Spleen (tissue), 11 donors: ENCODE measurements at regions not wholly inside any gene's neighbourhood (a gene's known extent, or its start where the extent isn't known, plus 50 kb on each side); places are given as distances from the start of the nearest gene placed in this dataset.
"Not testable (repeated sequence)": the region's sequence is repeated elsewhere in the genome, so short reads cannot be mapped to it uniquely, and the experiment has no call there.

ENCODE experiments used
- DNase-seq: peaks from one replicate; pipeline ENCODE4 v3.0.0-alpha.2; 2020
- H3K27ac ChIP-seq, 8 donors: fragments of 200-600 bp; sonication (generic) in 7 of 8; 1 replicate in 4 of 8; 2 replicates in 4 of 8; pipeline versions ENCODE4 v1.5.0 to v1.8.0; 2016 to 2021; ENCODE audit warnings: inconsistent platforms in 4 of 8, mild to moderate bottlenecking in 4 of 8, moderate library complexity in 1 of 8
- H3K27me3 ChIP-seq, 7 donors: fragments of 200-600 bp; sonication (generic) in 6 of 7; replicated peaks in 1 of 7; 1 replicate in 4 of 7; 2 replicates in 3 of 7; pipeline versions ENCODE4 v1.5.0 to v1.8.0; 2016 to 2021; ENCODE audit warnings: inconsistent platforms in 3 of 7, mild to moderate bottlenecking in 1 of 7
- H3K36me3 ChIP-seq, 6 donors: fragments of 200-600 bp; sonication (generic) in 5 of 6; 1 replicate in 4 of 6; 2 replicates in 2 of 6; pipeline versions ENCODE4 v1.5.0 to v1.8.0; 2016 to 2021; ENCODE audit warnings: inconsistent platforms in 2 of 6
- H3K4me1 ChIP-seq, 6 donors: fragments of 200-600 bp; sonication (generic) in 5 of 6; 1 replicate in 3 of 6; 2 replicates in 3 of 6; pipeline versions ENCODE4 v1.5.0 to v1.8.0; 2016 to 2021; ENCODE audit warnings: inconsistent platforms in 3 of 6
- H3K4me3 ChIP-seq, 8 donors: fragments of 200-600 bp; sonication (generic) in 7 of 8; 1 replicate in 4 of 8; 2 replicates in 4 of 8; pipeline versions ENCODE4 v1.5.0 to v1.8.0; 2016 to 2021; ENCODE audit warnings: inconsistent platforms in 4 of 8, mild to moderate bottlenecking in 4 of 8, moderate library complexity in 2 of 8
- H3K9me3 ChIP-seq, 8 donors: fragments of 200-600 bp; sonication (generic) in 7 of 8; 1 replicate in 4 of 8; 2 replicates in 4 of 8; pipeline versions ENCODE4 v1.5.0 to v1.8.0; 2016 to 2021; ENCODE audit warnings: inconsistent platforms in 4 of 8
- CTCF ChIP-seq, 11 experiments: fragments of 200-600 bp in 7 of 11; fragments of 450-650 bp in 4 of 11; sonication (generic) in 4 of 11; IDR thresholded peaks in 8 of 11; conservative IDR thresholded peaks in 3 of 11; 1 replicate in 7 of 11; 2 replicates in 4 of 11; pipeline versions ENCODE4 v1.4.0 to v1.8.0; 2016 to 2021; ENCODE audit warnings: antibody characterized with exemption in 11 of 11, inconsistent platforms in 4 of 11, mild to moderate bottlenecking in 1 of 11
- POLR2A ChIP-seq, 3 donors: fragments of 450-650 bp; IDR thresholded peaks; one replicate each; pipeline ENCODE4 v1.5.1; 2017; ENCODE audit warnings: antibody characterized with exemption in 3 of 3, mild to moderate bottlenecking in 1 of 3
- POLR2AphosphoS5 ChIP-seq, 3 donors: sonication (generic); formaldehyde crosslinking; IDR thresholded peaks; one replicate each; pipeline ENCODE4 v1.5.1; 2017; ENCODE audit warnings: antibody characterized with exemption in 3 of 3
- WGBS, 5 donors: extraction: QIAGEN DNeasy Blood & Tissue Kit in 3 of 5; methylation state at CpG; one replicate each; pipeline versions ENCODE4 v1.1.5 to v1.1.7; 2013 to 2018; 5-methylcytosine and 5-hydroxymethylcytosine counted together
- intact Hi-C: fragments of 100-400 bp; cut with DNase I; formaldehyde crosslinking; loops from one replicate; pipeline ENCODE4 v1.15.0; 2023; ENCODE audit warnings: low total_unique reads
- donor health status: healthy with polysubstance abuse.
- donor health status: DM: no; HTN: no; CAD: no; lungs with moderate emphysema.
- donor health status: DM: no; HTN: no; CAD: no.
- donor health status: Bipolar disorder and iron deficiency.
- donor health status: healthy.
- donor health status: DM: no; HTN: no; CAD: no.
- donor health status: DM: yes; HTN: yes; CAD: no.

- H3K27me3 ChIP-seq = no peaks in the 10 kb centered on the region
- H3K4me1 ChIP-seq = peaks cover 0 to 5% (median 0%) of the 10 kb centered on the region in 6 donors
- H3K4me3 ChIP-seq = peak overlapping the region in 1 of 8 donors; percentile 41
- TF ChIP-seq POLR2A (IDR thresholded peaks at IDR 0.05) = no peak
- peak; percentile 75 for DNase-seq
- no peak overlapping the region for H3K27ac ChIP-seq
- no peaks in the 10 kb centered on the region for H3K9me3 ChIP-seq
- 38 to 93% (median 58%) methylated on average over 9 of the region's 9 CpGs for WGBS, 5 donors
- intact Hi-C loops = no loop called here
- no peaks in the 10 kb centered on the region for H3K36me3 ChIP-seq
Observed at GRCh38 chr9:31210978-31211570, 1173.4 kb upstream of the ACO1 start.

DNA sequence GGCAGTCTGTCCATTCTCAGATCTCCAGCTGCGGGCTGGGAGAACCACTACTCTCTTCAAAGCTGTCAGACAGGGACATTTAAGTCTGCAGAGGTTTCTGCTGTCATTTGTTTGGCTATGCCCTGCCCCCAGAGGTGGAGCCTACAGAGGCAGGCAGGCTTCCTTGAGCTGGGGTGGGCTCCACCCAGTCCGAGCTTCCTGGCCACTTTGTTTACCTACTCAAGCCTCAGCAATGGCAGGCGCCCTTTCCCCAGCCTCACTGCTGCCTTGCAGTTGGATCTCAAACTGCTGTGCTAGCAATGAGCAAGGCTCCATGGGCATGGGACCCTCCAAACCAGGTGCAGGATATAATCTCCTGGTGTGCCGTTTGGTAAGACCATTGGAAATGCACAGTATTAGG is 1154.5 kb upstream of the ACO1 start:
- H3K27me3 ChIP-seq, H3K4me3 ChIP-seq, H3K4me1 ChIP-seq, H3K36me3 ChIP-seq, intact Hi-C loops, H3K27ac ChIP-seq, DNase-seq: not testable (repeated sequence)
- WGBS, 5 donors = 61 to 97% (median 78%) methylated on average over 3 to 4 of the region's 4 CpGs
- H3K9me3 ChIP-seq = peaks cover 0 to 15% (median 8%) of the 10 kb centered on the region in 8 donors

DNA sequence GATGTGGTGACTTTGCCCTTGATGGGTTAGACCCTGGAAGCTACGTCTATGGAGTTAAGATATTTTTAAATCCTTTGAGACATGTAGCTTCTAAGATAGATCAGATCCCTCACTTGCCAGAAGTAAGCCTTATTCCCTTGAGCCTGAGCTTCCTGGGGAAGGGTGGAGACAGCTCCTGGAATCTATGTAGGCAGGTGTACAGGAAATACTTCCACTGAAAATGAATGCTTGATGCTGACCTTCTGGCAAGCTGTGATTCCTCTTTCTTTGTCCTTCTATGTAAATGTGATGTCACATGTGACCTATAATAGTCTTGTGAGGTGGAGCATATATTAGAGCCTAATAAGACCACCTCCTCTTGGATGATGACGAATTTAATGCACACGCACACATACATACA is 1152.0 kb upstream of the ACO1 start:
- H3K27me3 ChIP-seq = no peaks in the 10 kb centered on the region
- H3K9me3 ChIP-seq = peaks cover 0 to 15% (median 8%) of the 10 kb centered on the region in 8 donors
- H3K4me3 ChIP-seq = no peak overlapping the region
- H3K27ac ChIP-seq = no peak overlapping the region
- DNase-seq = no peak
- intact Hi-C loops = no loop called here
- no peaks in the 10 kb centered on the region for H3K4me1 ChIP-seq
- H3K36me3 ChIP-seq = no peaks in the 10 kb centered on the region
- 64 to 85% (median 74%) methylated on average over 3 of the region's 3 CpGs for WGBS, 5 donors
- TF ChIP-seq CTCF (IDR thresholded peaks at IDR 0.05 in 8 of 11, conservative IDR thresholded peaks at IDR 0.05 in 3 of 11) (no peak), POLR2A (IDR thresholded peaks at IDR 0.05) (no peak), POLR2AphosphoS5 (IDR thresholded peaks at IDR 0.05) (no peak)

DNA sequence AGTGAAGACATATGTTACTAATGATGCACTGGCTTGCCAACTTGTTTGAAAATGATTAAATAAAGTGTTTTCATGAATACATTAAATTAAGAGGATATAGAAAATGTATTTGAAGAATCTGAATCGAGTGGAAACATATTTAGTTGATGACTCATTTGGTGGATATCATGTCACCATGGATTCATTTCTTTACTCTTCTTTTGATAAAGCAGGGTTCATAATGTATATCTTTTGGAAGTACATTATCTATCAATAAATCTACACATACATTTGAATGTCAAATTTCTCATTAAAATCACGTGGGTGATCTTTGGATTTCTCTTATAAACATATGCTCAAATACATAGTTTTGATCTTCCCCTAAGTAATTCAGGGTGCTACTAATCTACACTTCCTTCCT is 1148.1 kb upstream of the ACO1 start:
- Histone ChIP-seq H3K36me3 (no peaks in the 10 kb centered on the region), H3K27ac (no peak overlapping the region), H3K27me3 (no peaks in the 10 kb centered on the region), H3K9me3 (no peaks in the 10 kb centered on the region), H3K4me1 (no peaks in the 10 kb centered on the region), H3K4me3 (no peak overlapping the region)
- no peak for TF ChIP-seq POLR2A (IDR thresholded peaks at IDR 0.05)
- TF ChIP-seq POLR2AphosphoS5 (IDR thresholded peaks at IDR 0.05) = no peak
- no peak for DNase-seq
- intact Hi-C loops = no loop called here
- 29 to 41% (median 35%) methylated on average over 2 of the region's 2 CpGs for whole genome bisulfite sequencing, 5 donors

- intact Hi-C loops = no loop called here
- DNase-seq = no peak
- no peaks in the 10 kb centered on the region for H3K27me3 ChIP-seq
- H3K9me3 ChIP-seq = no peaks in the 10 kb centered on the region
- 65 to 80% (median 69%) methylated on average over 1 of the region's 1 CpG for WGBS, 5 donors
- no peak overlapping the region for H3K27ac ChIP-seq
- H3K4me1 ChIP-seq = no peaks in the 10 kb centered on the region
- H3K4me3 ChIP-seq = no peak overlapping the region
- no peaks in the 10 kb centered on the region for H3K36me3 ChIP-seq
- TF ChIP-seq POLR2AphosphoS5 (IDR thresholded peaks at IDR 0.05) (no peak), CTCF (IDR thresholded peaks at IDR 0.05 in 8 of 11, conservative IDR thresholded peaks at IDR 0.05 in 3 of 11) (no peak), POLR2A (IDR thresholded peaks at IDR 0.05) (no peak)
Observed at GRCh38 chr9:31243386-31243785, 1141.1 kb upstream of the ACO1 start.

GRCh38 chr9:31248156-31248555 is 1136.3 kb upstream of the ACO1 start:
- H3K4me1 ChIP-seq = no peaks in the 10 kb centered on the region
- WGBS, 5 donors = 64 to 84% (median 77%) methylated on average over 1 of the region's 1 CpG
- H3K36me3 ChIP-seq = no peaks in the 10 kb centered on the region
- DNase-seq = no peak
- intact Hi-C loops = no loop called here
- H3K4me3 ChIP-seq = no peak overlapping the region
- peaks cover 0 to 1% (median 0%) of the 10 kb centered on the region in 8 donors for H3K9me3 ChIP-seq
- no peaks in the 10 kb centered on the region for H3K27me3 ChIP-seq
- TF ChIP-seq POLR2AphosphoS5 (IDR thresholded peaks at IDR 0.05) = no peak
- no peak for TF ChIP-seq CTCF (IDR thresholded peaks at IDR 0.05 in 8 of 11, conservative IDR thresholded peaks at IDR 0.05 in 3 of 11)
- H3K27ac ChIP-seq = no peak overlapping the region
